Endothelial cell of umbilical vein (primary cell): ENCODE measurements at regions not wholly inside any gene's neighbourhood (a gene's known extent, or its start where the extent isn't known, plus 50 kb on each side); places are given as distances from the start of the nearest gene placed in this dataset.

Experiments
- BruUV-seq: library from RNA; stranded (reverse); fragments of 400-500 nt; replicated peaks from 2 replicates; lab custom pipeline; 2021; lab: Mats Ljungman, UMichigan
- CTCF ChIA-PET: fragments of 300-600, 350-600 bp; sonication (Branson Sonifier 250); formaldehyde crosslinking; loops from one replicate; lab custom pipeline; 2021; ENCODE audit warnings: antibody characterized with exemption, inconsistent platforms; lab: Charles Lee
- POLR2A ChIA-PET: fragments of 300-600, 350-600 bp; sonication (Branson Sonifier 250); formaldehyde crosslinking; loops from one replicate; lab custom pipeline; 2021; ENCODE audit warnings: antibody characterized with exemption, inconsistent platforms; lab: Charles Lee
- DNase-seq: peaks from one replicate; pipeline ENCODE4 v3.0.0-alpha.2; 2011; ENCODE audit warnings: low read depth, low spot score
- FAIRE-seq: peaks from 2 replicates; lab custom pipeline; 2011; peaks lifted over from hg19 to GRCh38; lab: Jason Lieb, UNC
- H2AFZ ChIP-seq: 2 replicates; pipeline ENCODE4 v1.6.0; 2012; ENCODE audit warnings: low read depth, low read length, control low read depth, inconsistent platforms
- H3K27ac ChIP-seq: 2 replicates; pipeline ENCODE4 v1.5.1; 2011; ENCODE audit warnings: low read depth, mild to moderate bottlenecking, control low read depth, low read length, moderate library complexity; ENCODE audit not compliant: insufficient read depth
- H3K27me3 ChIP-seq, 2 experiments: 2 replicates each; pipeline versions ENCODE4 v1.6.0 to v1.6.1; 2011; ENCODE audit warnings: low read length in 2 of 2, mixed read lengths in 1 of 2; ENCODE audit not compliant: control insufficient read depth in 2 of 2, insufficient read depth in 2 of 2
- H3K36me3 ChIP-seq, 2 experiments: 2 replicates in 1 of 2; 3 replicates in 1 of 2; pipeline ENCODE4 v1.5.1; 2011; ENCODE audit warnings: low read length in 2 of 2, mild to moderate bottlenecking in 1 of 2, moderate library complexity in 1 of 2; ENCODE audit not compliant: control insufficient read depth in 2 of 2, insufficient read depth in 2 of 2; ENCODE audit errors: extremely low read depth in 1 of 2
- H3K4me1 ChIP-seq: 3 replicates; pipeline ENCODE4 v1.5.1; 2011; ENCODE audit warnings: mild to moderate bottlenecking, low read length; ENCODE audit not compliant: control insufficient read depth, insufficient read depth; ENCODE audit errors: extremely low read depth
- H3K4me2 ChIP-seq: 2 replicates; pipeline ENCODE4 v1.6.1; 2011; ENCODE audit warnings: low read length, control low read depth, mixed read lengths; ENCODE audit not compliant: insufficient read depth
- H3K4me3 ChIP-seq, 3 experiments: fragments of 200-600 bp in 1 of 3; sonication (generic), shearing (Covaris generic) in 1 of 3; replicated peaks in 1 of 3; 2 replicates each; pipeline ENCODE4 v1.5.1; 2011 to 2016; ENCODE audit warnings: control low read depth in 3 of 3, low read length in 3 of 3, mild to moderate bottlenecking in 2 of 3, inconsistent platforms in 1 of 3, low read depth in 1 of 3, moderate library complexity in 1 of 3; ENCODE audit not compliant: insufficient read depth in 1 of 3
- H3K79me2 ChIP-seq: 2 replicates; pipeline ENCODE4 v1.6.0; 2012; ENCODE audit warnings: low read length, inconsistent platforms; ENCODE audit not compliant: control insufficient read depth, insufficient read depth
- H3K9ac ChIP-seq: replicated peaks from 2 replicates; pipeline ENCODE3; 2011; ENCODE audit warnings: low read length, control low read depth; ENCODE audit not compliant: insufficient read depth; ENCODE audit errors: extremely low read depth
- H3K9me1 ChIP-seq: replicated peaks from 3 replicates; pipeline ENCODE4 v1.6.0; 2011; ENCODE audit warnings: mild to moderate bottlenecking, low read length; ENCODE audit not compliant: control insufficient read depth, insufficient read depth; ENCODE audit errors: extremely low read depth
- H3K9me3 ChIP-seq: replicated peaks from 2 replicates; pipeline ENCODE4 v1.5.1; 2012; ENCODE audit warnings: low read length, inconsistent platforms; ENCODE audit not compliant: control insufficient read depth, insufficient read depth
- H4K20me1 ChIP-seq: replicated peaks from 2 replicates; pipeline ENCODE3; 2011; ENCODE audit warnings: mild to moderate bottlenecking, low read length; ENCODE audit not compliant: control insufficient read depth, insufficient read depth; ENCODE audit errors: extremely low read depth
- CTCF ChIP-seq, 2 donors: IDR thresholded peaks; 1 replicate in 1 of 2; 2 replicates in 1 of 2; pipeline ENCODE4 v1.5.1; 2011; ENCODE audit warnings: low read length in 2 of 2, mild to moderate bottlenecking in 2 of 2, moderate library complexity in 2 of 2, control low read depth in 1 of 2, inconsistent platforms in 1 of 2, low read depth in 1 of 2; ENCODE audit not compliant: insufficient read depth in 1 of 2; ENCODE audit errors: extremely low read depth in 1 of 2
- EZH2 ChIP-seq: IDR thresholded peaks from 2 replicates; pipeline ENCODE4 v1.6.1; 2012; ENCODE audit warnings: borderline replicate concordance, low read depth, mild to moderate bottlenecking, moderate library complexity, low read length, inconsistent platforms; ENCODE audit not compliant: severe bottlenecking
- FOS ChIP-seq: IDR thresholded peaks from 2 replicates; pipeline ENCODE4 v1.6.1; 2011; ENCODE audit warnings: mild to moderate bottlenecking, low read length, moderate library complexity, borderline replicate concordance; ENCODE audit not compliant: insufficient read depth
- GATA2 ChIP-seq: IDR thresholded peaks from 2 replicates; pipeline ENCODE4 v1.7.0; 2011; ENCODE audit warnings: low read depth, mild to moderate bottlenecking, moderate library complexity, mixed read lengths, low read length; ENCODE audit not compliant: insufficient read length, insufficient read depth
- JUN ChIP-seq: IDR thresholded peaks from 2 replicates; pipeline ENCODE4 v1.6.1; 2011; ENCODE audit warnings: borderline replicate concordance, low read depth; ENCODE audit not compliant: insufficient read length, insufficient read depth
- MAX ChIP-seq: IDR thresholded peaks from 2 replicates; pipeline ENCODE4 v1.6.1; 2011; ENCODE audit not compliant: insufficient read depth, insufficient read length
- MYC ChIP-seq: IDR thresholded peaks from one replicate; pipeline ENCODE4 v1.6.1; 2011; ENCODE audit warnings: mild to moderate bottlenecking, low read depth, low read length
- POLR2A ChIP-seq: IDR thresholded peaks from 2 replicates; pipeline ENCODE4 v1.6.1; 2012; ENCODE audit warnings: low read depth, mild to moderate bottlenecking, control low read depth, low read length
- POLR2AphosphoS5 ChIP-seq: IDR thresholded peaks from 2 replicates; pipeline ENCODE4 v1.6.1; 2012; ENCODE audit warnings: low read depth, mild to moderate bottlenecking, control low read depth, low read length, moderate library complexity; ENCODE audit not compliant: insufficient read depth
- dilution Hi-C: fragments of 300-500 bp; cut with MboI; formaldehyde crosslinking; loops from one replicate; pipeline ENCODE4 v1.15.0; 2019; ENCODE audit warnings: low sequenced_read_pairs; ENCODE audit not compliant: extremely low pct_ligation_motif_present
- intact Hi-C: fragments of 100-400 bp; cut with micrococcal nuclease; formaldehyde crosslinking; loops from one replicate; pipeline ENCODE4 v1.10.0; 2022

- FAIRE-seq (no peak), DNase-seq (no peak)
- intact Hi-C loops, result loop anchor here (1.0 kb wide), 1 partner anchor 9 kb away; no protein-coding TSS in a partner anchor
- no peak overlapping the region for H3K4me2 ChIP-seq
- no peaks in the 10 kb centered on the region for H4K20me1 ChIP-seq
- no TSS peak for BruUV-seq
- H3K4me1 ChIP-seq, result no peaks in the 10 kb centered on the region
- H3K27me3 ChIP-seq, result no peaks in the 10 kb centered on the region
- H3K4me3 ChIP-seq, result no peak overlapping the region
- POLR2A ChIA-PET, result interaction anchor here (0.6 kb wide), 1 partner anchor 748 kb away, joined by 5 read pairs; no protein-coding TSS in a partner anchor
- CTCF ChIA-PET, result interaction anchor here (0.9 to 1.2 kb wide), 2 partner anchors 9 to 325 kb away, joined by 4 to 6 read pairs; no protein-coding TSS in a partner anchor
- H3K36me3 ChIP-seq, result no peaks in the 10 kb centered on the region
- no peaks in the 10 kb centered on the region for H3K79me2 ChIP-seq
- TF ChIP-seq FOS (peak; percentile 33), POLR2A (no peak), MAX (no peak), GATA2 (no peak), JUN (peak; percentile 27), EZH2 (no peak), CTCF (IDR thresholded peaks at IDR 0.05; ENCODE audit: extremely low read depth in 1 of 2, insufficient read depth in 1 of 2, low read depth in 1 of 2, low read length in 2 of 2) (no peak), MYC (no peak), POLR2AphosphoS5 (no peak)
- no peak overlapping the region for H3K9ac ChIP-seq
- H2AFZ ChIP-seq, result no peak overlapping the region
- no peaks in the 10 kb centered on the region for H3K9me1 ChIP-seq
- dilution Hi-C loops, result no loop called here
- no peaks in the 10 kb centered on the region for H3K9me3 ChIP-seq
- H3K27ac ChIP-seq, result no peak overlapping the region
These were observed 119.1 kb downstream of the CDC42EP3 start for GRCh38 chr2:37552339-37552738.
